ENCODE measurements at regions not wholly inside any gene's neighbourhood (a gene's known extent, or its start where the extent isn't known, plus 50 kb on each side); places are given as distances from the start of the nearest gene placed in this dataset.

- TF ChIP-seq GABPA (IDR thresholded peaks at IDR 0.05; ENCODE audit: low read depth) (no peak), POLR2AphosphoS5 (IDR thresholded peaks at IDR 0.05; ENCODE audit: low read depth) (no peak), REST (IDR thresholded peaks at IDR 0.05; ENCODE audit: insufficient replicate concordance, low read depth) (no peak), SPI1 (IDR thresholded peaks at IDR 0.05; ENCODE audit: borderline replicate concordance, low read depth) (no peak)
- TF ChIP-seq, protein P1, sequence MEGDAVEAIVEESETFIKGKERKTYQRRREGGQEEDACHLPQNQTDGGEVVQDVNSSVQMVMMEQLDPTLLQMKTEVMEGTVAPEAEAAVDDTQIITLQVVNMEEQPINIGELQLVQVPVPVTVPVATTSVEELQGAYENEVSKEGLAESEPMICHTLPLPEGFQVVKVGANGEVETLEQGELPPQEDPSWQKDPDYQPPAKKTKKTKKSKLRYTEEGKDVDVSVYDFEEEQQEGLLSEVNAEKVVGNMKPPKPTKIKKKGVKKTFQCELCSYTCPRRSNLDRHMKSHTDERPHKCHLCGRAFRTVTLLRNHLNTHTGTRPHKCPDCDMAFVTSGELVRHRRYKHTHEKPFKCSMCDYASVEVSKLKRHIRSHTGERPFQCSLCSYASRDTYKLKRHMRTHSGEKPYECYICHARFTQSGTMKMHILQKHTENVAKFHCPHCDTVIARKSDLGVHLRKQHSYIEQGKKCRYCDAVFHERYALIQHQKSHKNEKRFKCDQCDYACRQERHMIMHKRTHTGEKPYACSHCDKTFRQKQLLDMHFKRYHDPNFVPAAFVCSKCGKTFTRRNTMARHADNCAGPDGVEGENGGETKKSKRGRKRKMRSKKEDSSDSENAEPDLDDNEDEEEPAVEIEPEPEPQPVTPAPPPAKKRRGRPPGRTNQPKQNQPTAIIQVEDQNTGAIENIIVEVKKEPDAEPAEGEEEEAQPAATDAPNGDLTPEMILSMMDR (IDR thresholded peaks at IDR 0.05; ENCODE audit: insufficient read depth, low read length): no peak
Measured at GRCh38 chr14:71645656-71646055, 286.6 kb upstream of the RGS6 start.
